ENCODE measurements at regions not wholly inside any gene's neighbourhood (a gene's known extent, or its start where the extent isn't known, plus 50 kb on each side); places are given as distances from the start of the nearest gene placed in this dataset.

GRCh38 chr10:113228530-113228929, 278.5 kb downstream of the TCF7L2 start:
- ChIA-PET POLR2A (no interaction called here), CTCF (no interaction called here)
- DNase-seq (ENCODE audit: extremely low spot score) = no peak
- no peak for TF ChIP-seq NFRKB (IDR thresholded peaks at IDR 0.05)
- no peak for TF ChIP-seq TARDBP (IDR thresholded peaks at IDR 0.05)
- TF ChIP-seq FOXM1 (IDR thresholded peaks at IDR 0.05; ENCODE audit: borderline replicate concordance) = no peak
- no peak for TF ChIP-seq ELF4 (IDR thresholded peaks at IDR 0.05)
- no peak for TF ChIP-seq FOXA1 (IDR thresholded peaks at IDR 0.05)
- TF ChIP-seq CTBP1 (IDR thresholded peaks at IDR 0.05; ENCODE audit: borderline replicate concordance) = no peak
- no peak for TF ChIP-seq BHLHE40 (IDR thresholded peaks at IDR 0.05; ENCODE audit: borderline replicate concordance)
- no peak for TF ChIP-seq HDGF (IDR thresholded peaks at IDR 0.05; ENCODE audit: borderline replicate concordance)
- TF ChIP-seq SUZ12 (IDR thresholded peaks at IDR 0.05) = no peak
- TF ChIP-seq LEF1 (IDR thresholded peaks at IDR 0.05; ENCODE audit: borderline replicate concordance) = no peak

- TF ChIP-seq FOXA1 (IDR thresholded peaks at IDR 0.05) (no peak), HDGF (IDR thresholded peaks at IDR 0.05; ENCODE audit: borderline replicate concordance) (no peak), L3MBTL2 (conservative IDR thresholded peaks at IDR 0.05) (no peak), PKNOX1 (IDR thresholded peaks at IDR 0.05) (no peak), TARDBP (IDR thresholded peaks at IDR 0.05) (no peak), FOXK2 (IDR thresholded peaks at IDR 0.05) (no peak), ELF4 (IDR thresholded peaks at IDR 0.05) (no peak), BHLHE40 (IDR thresholded peaks at IDR 0.05; ENCODE audit: borderline replicate concordance) (no peak), ZNF384 (IDR thresholded peaks at IDR 0.05) (no peak), SUZ12 (IDR thresholded peaks at IDR 0.05) (no peak)
- DNase-seq (ENCODE audit: extremely low spot score) = no peak
- ChIA-PET POLR2A (no interaction called here), CTCF (no interaction called here)
These were observed 280.1 kb downstream of the TCF7L2 start for GRCh38 chr10:113230011-113230610.

GRCh38 chr10:113232928-113233511, 283.0 kb downstream of the TCF7L2 start:
- ChIA-PET POLR2A (no interaction called here), CTCF (no interaction called here)
- no peak for DNase-seq (ENCODE audit: extremely low spot score)
- TF ChIP-seq SP1 (IDR thresholded peaks at IDR 0.05) (no peak), PKNOX1 (IDR thresholded peaks at IDR 0.05) (no peak), ELF4 (IDR thresholded peaks at IDR 0.05) (no peak), TARDBP (IDR thresholded peaks at IDR 0.05) (no peak), FOXK2 (IDR thresholded peaks at IDR 0.05) (no peak), LEF1 (IDR thresholded peaks at IDR 0.05; ENCODE audit: borderline replicate concordance) (no peak), FOXA1 (IDR thresholded peaks at IDR 0.05) (no peak), L3MBTL2 (conservative IDR thresholded peaks at IDR 0.05) (no peak), HDGF (IDR thresholded peaks at IDR 0.05; ENCODE audit: borderline replicate concordance) (no peak), SUZ12 (IDR thresholded peaks at IDR 0.05) (no peak), BHLHE40 (IDR thresholded peaks at IDR 0.05; ENCODE audit: borderline replicate concordance) (no peak), ARNT (IDR thresholded peaks at IDR 0.05) (no peak), FOXM1 (IDR thresholded peaks at IDR 0.05; ENCODE audit: borderline replicate concordance) (no peak), CTBP1 (IDR thresholded peaks at IDR 0.05; ENCODE audit: borderline replicate concordance) (no peak), NFRKB (IDR thresholded peaks at IDR 0.05) (no peak)

GRCh38 chr10:113234481-113234880, 284.4 kb downstream of the TCF7L2 start:
- DNase-seq (ENCODE audit: extremely low spot score) = no peak
- POLR2A ChIA-PET = no interaction called here
- TF ChIP-seq ARNT (IDR thresholded peaks at IDR 0.05) (no peak), SUZ12 (IDR thresholded peaks at IDR 0.05) (no peak)
- CTCF ChIA-PET = no interaction called here

- no peak for TF ChIP-seq TARDBP (IDR thresholded peaks at IDR 0.05)
- TF ChIP-seq FOXK2 (IDR thresholded peaks at IDR 0.05) = no peak
- no peak for TF ChIP-seq ELF4 (IDR thresholded peaks at IDR 0.05)
- TF ChIP-seq HDGF (IDR thresholded peaks at IDR 0.05; ENCODE audit: borderline replicate concordance) = no peak
- DNase-seq (ENCODE audit: extremely low spot score) = no peak
- ChIA-PET CTCF (no interaction called here), POLR2A (no interaction called here)
These were observed 285.5 kb downstream of the TCF7L2 start for GRCh38 chr10:113235508-113235907.

- POLR2A ChIA-PET = no interaction called here
- no peak for TF ChIP-seq FOXA1 (IDR thresholded peaks at IDR 0.05)
- no peak for TF ChIP-seq LEF1 (IDR thresholded peaks at IDR 0.05; ENCODE audit: borderline replicate concordance)
- TF ChIP-seq CTBP1 (IDR thresholded peaks at IDR 0.05; ENCODE audit: borderline replicate concordance) = no peak
- no peak for TF ChIP-seq NFRKB (IDR thresholded peaks at IDR 0.05)
- TF ChIP-seq ARNT (IDR thresholded peaks at IDR 0.05) = no peak
- no peak for TF ChIP-seq PKNOX1 (IDR thresholded peaks at IDR 0.05)
- no peak for TF ChIP-seq BHLHE40 (IDR thresholded peaks at IDR 0.05; ENCODE audit: borderline replicate concordance)
- no peak for TF ChIP-seq FOXM1 (IDR thresholded peaks at IDR 0.05; ENCODE audit: borderline replicate concordance)
- TF ChIP-seq ZNF384 (IDR thresholded peaks at IDR 0.05) = no peak
- no peak for TF ChIP-seq SP1 (IDR thresholded peaks at IDR 0.05)
- TF ChIP-seq L3MBTL2 (conservative IDR thresholded peaks at IDR 0.05) = no peak
- TF ChIP-seq HDGF (IDR thresholded peaks at IDR 0.05; ENCODE audit: borderline replicate concordance) = no peak
- no peak for TF ChIP-seq SUZ12 (IDR thresholded peaks at IDR 0.05)
- TF ChIP-seq FOXK2 (IDR thresholded peaks at IDR 0.05) = no peak
- TF ChIP-seq TARDBP (IDR thresholded peaks at IDR 0.05) = no peak
- no peak for TF ChIP-seq ELF4 (IDR thresholded peaks at IDR 0.05)
- no peak for DNase-seq (ENCODE audit: extremely low spot score)
- CTCF ChIA-PET = no interaction called here
These were observed 287.0 kb downstream of the TCF7L2 start for GRCh38 chr10:113236998-113237397.

Measured in HEK293T (cell line).